ENCODE measurements at regions not wholly inside any gene's neighbourhood (a gene's known extent, or its start where the extent isn't known, plus 50 kb on each side); places are given as distances from the start of the nearest gene placed in this dataset.

GRCh38 chr3:163946785-163947184 is 1131.5 kb downstream of the SI start:
- intact Hi-C loops (cut with DNase I): no loop called here
- no peaks in the 10 kb centered on the region for H3K36me3 ChIP-seq
- no peak overlapping the region for H3K4me3 ChIP-seq
- TF ChIP-seq CTCF (IDR thresholded peaks at IDR 0.05): no peak
- DNase-seq (no peak), ATAC-seq (no peak)
- no peaks in the 10 kb centered on the region for H3K27me3 ChIP-seq
- no peaks in the 10 kb centered on the region for H3K9me3 ChIP-seq
- no peaks in the 10 kb centered on the region for H3K4me1 ChIP-seq
- no peak overlapping the region for H3K27ac ChIP-seq

- ATAC-seq (no peak), DNase-seq (no peak)
- no peak overlapping the region for H3K27ac ChIP-seq
- no peak overlapping the region for H3K4me3 ChIP-seq
- H3K36me3 ChIP-seq: no peaks in the 10 kb centered on the region
- no peaks in the 10 kb centered on the region for H3K9me3 ChIP-seq
- intact Hi-C loops (cut with DNase I): no loop called here
- no peaks in the 10 kb centered on the region for H3K4me1 ChIP-seq
- no peak for TF ChIP-seq CTCF (IDR thresholded peaks at IDR 0.05)
- no peaks in the 10 kb centered on the region for H3K27me3 ChIP-seq
Measured at GRCh38 chr3:163943664-163944063, 1134.6 kb downstream of the SI start.

GRCh38 chr3:163939926-163940325 is 1138.4 kb downstream of the SI start:
- DNase-seq (no peak), ATAC-seq (no peak)
- no peak for TF ChIP-seq CTCF (IDR thresholded peaks at IDR 0.05)
- Histone ChIP-seq H3K4me3 (no peak overlapping the region), H3K36me3 (no peaks in the 10 kb centered on the region), H3K27me3 (no peaks in the 10 kb centered on the region), H3K4me1 (no peaks in the 10 kb centered on the region), H3K9me3 (no peaks in the 10 kb centered on the region), H3K27ac (no peak overlapping the region)
- intact Hi-C loops (cut with DNase I): no loop called here

- Histone ChIP-seq H3K4me3 (no peak overlapping the region), H3K27me3 (no peaks in the 10 kb centered on the region), H3K9me3 (no peaks in the 10 kb centered on the region), H3K4me1 (no peaks in the 10 kb centered on the region), H3K36me3 (no peaks in the 10 kb centered on the region), H3K27ac (no peak overlapping the region)
- intact Hi-C loops (cut with DNase I): no loop called here
- TF ChIP-seq CTCF (IDR thresholded peaks at IDR 0.05): no peak
- no peak for DNase-seq
- no peak for ATAC-seq
Measured at GRCh38 chr3:163936543-163936942, 1141.8 kb downstream of the SI start.

- Histone ChIP-seq H3K9me3 (no peaks in the 10 kb centered on the region), H3K4me3 (no peak overlapping the region), H3K4me1 (no peaks in the 10 kb centered on the region), H3K27ac (no peak overlapping the region), H3K36me3 (no peaks in the 10 kb centered on the region), H3K27me3 (no peaks in the 10 kb centered on the region)
- DNase-seq (no peak), ATAC-seq (no peak)
- intact Hi-C loops (cut with DNase I): no loop called here
- TF ChIP-seq CTCF (IDR thresholded peaks at IDR 0.05): no peak
Measured at GRCh38 chr3:163935411-163935810, 1142.9 kb downstream of the SI start.

- no peaks in the 10 kb centered on the region for H3K4me1 ChIP-seq
- TF ChIP-seq CTCF (IDR thresholded peaks at IDR 0.05): no peak
- no peak overlapping the region for H3K4me3 ChIP-seq
- ATAC-seq: no peak
- no peaks in the 10 kb centered on the region for H3K9me3 ChIP-seq
- intact Hi-C loops (cut with DNase I): no loop called here
- H3K27me3 ChIP-seq: no peaks in the 10 kb centered on the region
- no peaks in the 10 kb centered on the region for H3K36me3 ChIP-seq
- no peak for DNase-seq
- H3K27ac ChIP-seq: no peak overlapping the region
Measured at GRCh38 chr3:163929069-163929652, 1149.1 kb downstream of the SI start.

Measured in upper lobe of right lung (tissue), 1 donor.